ENCODE measurements at regions not wholly inside any gene's neighbourhood (a gene's known extent, or its start where the extent isn't known, plus 50 kb on each side); places are given as distances from the start of the nearest gene placed in this dataset.

DNA sequence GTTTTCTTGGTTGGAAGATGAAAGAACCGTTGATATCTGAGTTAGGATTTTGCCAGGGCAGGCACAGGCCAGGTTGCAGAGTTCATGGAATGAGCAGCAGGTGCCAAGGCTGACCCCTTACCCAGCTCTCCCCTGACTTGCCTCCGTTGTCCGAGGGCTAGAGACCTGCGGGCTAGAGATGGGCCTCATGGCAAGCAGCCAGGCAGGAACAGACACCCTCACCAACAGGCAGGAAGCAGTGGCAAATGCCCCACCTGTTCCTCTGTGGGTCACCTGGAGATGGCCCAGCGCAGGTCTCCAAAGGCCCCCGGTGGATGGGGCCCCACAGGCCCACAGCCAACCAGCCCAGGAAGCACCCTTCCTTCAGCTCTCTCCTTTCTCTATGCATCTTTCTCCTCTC is 186.7 kb upstream of the PMEPA1 start:
- TF ChIP-seq, protein P1, sequence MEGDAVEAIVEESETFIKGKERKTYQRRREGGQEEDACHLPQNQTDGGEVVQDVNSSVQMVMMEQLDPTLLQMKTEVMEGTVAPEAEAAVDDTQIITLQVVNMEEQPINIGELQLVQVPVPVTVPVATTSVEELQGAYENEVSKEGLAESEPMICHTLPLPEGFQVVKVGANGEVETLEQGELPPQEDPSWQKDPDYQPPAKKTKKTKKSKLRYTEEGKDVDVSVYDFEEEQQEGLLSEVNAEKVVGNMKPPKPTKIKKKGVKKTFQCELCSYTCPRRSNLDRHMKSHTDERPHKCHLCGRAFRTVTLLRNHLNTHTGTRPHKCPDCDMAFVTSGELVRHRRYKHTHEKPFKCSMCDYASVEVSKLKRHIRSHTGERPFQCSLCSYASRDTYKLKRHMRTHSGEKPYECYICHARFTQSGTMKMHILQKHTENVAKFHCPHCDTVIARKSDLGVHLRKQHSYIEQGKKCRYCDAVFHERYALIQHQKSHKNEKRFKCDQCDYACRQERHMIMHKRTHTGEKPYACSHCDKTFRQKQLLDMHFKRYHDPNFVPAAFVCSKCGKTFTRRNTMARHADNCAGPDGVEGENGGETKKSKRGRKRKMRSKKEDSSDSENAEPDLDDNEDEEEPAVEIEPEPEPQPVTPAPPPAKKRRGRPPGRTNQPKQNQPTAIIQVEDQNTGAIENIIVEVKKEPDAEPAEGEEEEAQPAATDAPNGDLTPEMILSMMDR (IDR thresholded peaks at IDR 0.05; ENCODE audit: insufficient read depth, low read length, poor library complexity, severe bottlenecking): no peak
- no peak for TF ChIP-seq EZH2phosphoT487 (conservative IDR thresholded peaks at IDR 0.05; ENCODE audit: low read length)
